HG03175 (cell line): ENCODE measurements at regions not wholly inside any gene's neighbourhood (a gene's known extent, or its start where the extent isn't known, plus 50 kb on each side); places are given as distances from the start of the nearest gene placed in this dataset.
"Not testable (repeated sequence)": the region's sequence is repeated elsewhere in the genome, so short reads cannot be mapped to it uniquely, and the experiment has no call there.

Experiments used
- ATAC-seq: cut with Tn5 transposase; IDR thresholded peaks from one replicate; pipeline ENCODE4 v1.9.1; 2021; ENCODE audit warnings: mild to moderate bottlenecking, moderate library complexity; ENCODE audit not compliant: unreplicated experiment

DNA sequence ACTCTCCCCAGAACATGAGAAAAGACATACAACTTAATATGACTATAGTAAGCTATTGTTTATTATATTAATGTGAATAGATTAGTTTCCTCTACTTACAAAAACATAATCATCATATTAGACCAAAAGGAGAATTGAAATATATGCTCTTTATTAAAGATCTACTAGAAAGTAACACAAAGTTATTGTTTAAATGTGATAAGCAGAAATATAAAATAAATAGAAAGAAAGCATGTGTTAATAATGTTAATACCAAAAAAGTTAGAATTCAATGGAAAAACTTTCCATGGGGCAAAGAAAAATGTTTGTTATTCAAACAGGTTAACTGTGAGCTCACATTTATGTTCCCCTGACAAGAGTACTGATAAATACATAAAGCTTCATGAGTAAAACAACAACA, 421.4 kb upstream of the UBE2E3 start:
- ATAC-seq, result no peak

DNA sequence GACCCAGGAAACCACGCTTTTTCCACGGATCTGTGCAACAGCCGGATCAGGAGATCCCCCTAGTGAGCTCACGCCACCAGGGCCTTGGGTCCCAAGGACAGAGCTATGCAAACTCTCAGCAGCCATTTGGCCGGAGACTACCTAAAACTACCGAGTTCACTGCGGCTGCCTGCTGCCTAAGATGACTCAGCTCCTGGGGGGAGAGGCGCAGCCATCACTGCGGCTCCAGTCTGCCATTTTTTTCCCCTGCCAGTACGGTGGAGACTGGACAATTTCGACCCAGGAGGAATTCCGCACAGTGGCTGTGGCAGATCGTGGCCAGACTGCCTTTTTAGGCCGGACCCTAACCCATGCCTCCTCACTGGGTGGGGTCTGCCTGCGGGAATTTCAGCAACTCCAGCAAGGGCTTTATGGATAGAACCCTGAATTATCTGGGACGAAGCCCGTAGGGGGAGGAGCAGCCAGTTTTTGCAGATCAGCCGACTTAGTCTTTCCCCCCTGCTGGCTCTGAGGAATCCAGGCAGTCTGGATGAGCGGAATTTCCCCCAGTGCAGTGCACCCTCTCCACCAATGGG, 424.9 kb upstream of the UBE2E3 start:
- no peak for ATAC-seq

DNA sequence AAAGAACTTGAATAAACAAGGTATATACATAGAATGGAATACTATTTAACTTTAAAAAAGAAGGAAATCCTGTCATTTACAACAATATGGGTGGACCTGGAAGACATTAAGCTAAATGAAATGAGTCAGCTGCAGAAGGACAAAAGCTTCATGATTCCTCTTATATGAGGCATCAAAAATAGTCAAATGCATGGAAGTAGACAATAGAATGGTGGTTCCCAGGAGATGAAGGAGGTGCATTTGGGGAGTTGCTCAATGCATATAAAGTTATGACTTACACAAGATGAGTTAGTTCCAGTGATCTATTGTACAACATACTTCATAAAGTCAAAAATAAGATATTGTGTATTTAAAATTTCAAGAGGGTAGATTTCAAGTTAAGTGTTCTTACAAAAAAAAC, 426.1 kb upstream of the UBE2E3 start:
- ATAC-seq, result no peak

DNA sequence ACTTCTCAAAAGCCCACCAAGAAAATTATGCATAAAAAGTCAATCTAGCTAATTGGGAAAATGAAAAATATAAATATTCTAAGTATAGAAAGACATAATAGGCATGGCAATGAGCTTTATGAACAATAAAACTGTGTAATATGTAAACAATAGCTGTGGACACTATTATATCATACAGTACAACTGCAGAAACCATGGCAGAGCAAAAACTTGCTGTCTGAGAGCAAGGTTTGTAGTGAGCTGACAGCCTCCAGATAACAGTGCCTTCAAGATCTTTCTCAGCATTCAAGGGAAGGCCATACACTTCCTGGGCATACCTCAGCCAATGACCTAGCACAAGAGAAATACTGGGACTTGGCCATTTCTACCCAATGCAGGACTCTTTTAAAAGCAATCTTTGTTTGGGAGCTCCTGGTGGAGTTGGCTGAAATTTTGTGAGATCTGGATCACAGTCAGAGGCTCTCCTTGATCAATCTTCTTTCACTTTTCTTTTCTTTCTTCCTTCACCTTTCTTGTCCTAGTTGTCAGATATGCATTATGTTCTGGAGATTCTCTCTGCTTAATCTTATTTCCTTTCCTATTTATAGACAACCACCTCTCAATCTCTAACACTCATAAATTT, 427.2 kb upstream of the UBE2E3 start:
- ATAC-seq, result no peak

DNA sequence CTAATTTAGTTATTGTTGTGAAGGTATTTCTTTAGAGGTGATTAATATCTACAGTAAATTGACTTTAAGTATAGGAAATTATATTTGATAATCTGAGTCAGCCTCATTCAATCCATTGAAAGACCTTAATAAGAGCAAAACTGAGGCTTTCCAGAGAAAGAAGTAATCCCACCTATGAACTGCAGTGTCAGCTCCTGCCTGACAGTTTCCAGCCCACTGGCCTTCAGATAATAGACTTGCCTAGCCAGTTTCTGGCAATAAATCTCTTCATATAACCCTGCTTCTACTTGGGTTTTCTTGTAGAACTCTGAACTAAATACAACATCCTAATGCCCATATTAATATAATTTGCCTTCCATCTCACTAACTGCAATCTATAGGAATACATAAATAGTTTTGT, 437.9 kb upstream of the UBE2E3 start:
- no peak for ATAC-seq

DNA sequence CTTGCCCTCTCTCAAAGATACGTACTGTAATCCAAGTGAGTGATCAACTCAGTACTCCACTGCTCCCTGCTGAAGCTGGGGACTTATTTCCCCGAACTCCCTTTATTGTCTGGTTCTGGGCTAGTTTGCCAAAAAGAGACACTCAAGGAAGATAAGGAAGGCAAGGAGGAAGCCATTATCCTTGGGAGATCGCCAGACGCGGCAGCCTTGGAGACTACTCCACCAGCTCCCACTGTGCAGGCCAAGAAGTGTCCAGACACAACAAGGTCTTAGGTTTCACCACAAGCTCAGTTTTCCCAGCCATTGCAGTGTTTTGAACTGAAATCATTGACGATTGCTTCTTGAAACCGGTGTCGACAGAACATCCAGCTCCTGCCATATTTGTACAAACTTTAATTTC, 439.6 kb upstream of the UBE2E3 start:
- no peak for ATAC-seq

DNA sequence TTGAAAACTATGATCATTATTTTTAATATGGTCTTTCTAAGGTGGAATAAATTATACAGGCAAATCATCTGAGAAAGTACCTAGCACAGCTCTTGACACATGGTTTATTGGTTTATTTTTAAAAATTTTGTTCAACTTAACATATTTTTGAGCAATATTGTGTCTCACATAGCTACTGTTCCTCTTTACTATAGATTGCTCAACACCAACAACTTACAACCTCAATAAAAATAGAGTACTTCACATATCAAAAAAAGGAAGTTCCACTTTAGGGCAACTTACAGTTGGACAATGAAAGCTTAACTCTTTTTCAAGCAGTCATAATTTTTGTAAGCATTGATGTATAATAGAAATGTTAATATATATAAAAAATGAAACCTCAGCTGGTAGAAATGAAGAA, 440.9 kb upstream of the UBE2E3 start:
- ATAC-seq, result no peak

DNA sequence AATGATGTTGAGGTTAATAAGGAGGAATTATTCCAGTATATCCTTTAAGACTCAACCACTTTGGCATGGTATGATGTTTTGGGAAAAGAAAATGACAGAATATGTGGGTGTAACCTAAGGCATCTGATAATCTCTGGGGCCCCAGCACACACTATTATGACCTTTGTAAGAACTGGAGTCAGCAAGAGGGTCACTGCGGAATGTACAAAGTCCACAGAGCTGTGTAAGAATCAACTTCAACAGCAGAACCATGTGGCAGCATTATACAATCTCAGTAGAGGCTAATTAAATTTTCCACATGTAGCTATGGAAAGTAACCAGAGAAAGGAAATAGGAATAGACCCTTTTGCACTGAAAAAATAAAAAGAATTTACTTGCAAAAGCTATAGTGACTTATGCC, 445.1 kb upstream of the UBE2E3 start:
- no peak for ATAC-seq

DNA sequence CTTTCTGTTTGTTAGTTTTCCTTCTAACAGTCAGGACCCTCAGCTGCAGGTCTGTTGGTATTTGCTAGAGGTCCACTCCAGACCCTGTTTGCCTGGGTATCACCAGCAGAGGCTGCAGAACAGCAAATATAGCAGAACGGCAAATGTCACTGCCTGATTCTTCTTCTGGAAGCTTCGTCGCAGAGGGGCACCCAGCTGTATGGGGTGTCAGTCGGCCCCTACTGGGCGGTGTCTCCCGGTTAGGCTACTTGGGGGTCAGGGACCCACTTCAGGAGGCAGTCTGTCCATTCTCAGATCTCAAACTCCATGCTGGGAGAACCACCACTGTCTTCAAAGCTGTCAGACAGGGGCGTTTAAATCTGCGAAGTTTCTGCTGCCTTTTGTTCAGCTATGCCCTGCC, 448.6 kb upstream of the UBE2E3 start:
- ATAC-seq, result not testable (repeated sequence)

DNA sequence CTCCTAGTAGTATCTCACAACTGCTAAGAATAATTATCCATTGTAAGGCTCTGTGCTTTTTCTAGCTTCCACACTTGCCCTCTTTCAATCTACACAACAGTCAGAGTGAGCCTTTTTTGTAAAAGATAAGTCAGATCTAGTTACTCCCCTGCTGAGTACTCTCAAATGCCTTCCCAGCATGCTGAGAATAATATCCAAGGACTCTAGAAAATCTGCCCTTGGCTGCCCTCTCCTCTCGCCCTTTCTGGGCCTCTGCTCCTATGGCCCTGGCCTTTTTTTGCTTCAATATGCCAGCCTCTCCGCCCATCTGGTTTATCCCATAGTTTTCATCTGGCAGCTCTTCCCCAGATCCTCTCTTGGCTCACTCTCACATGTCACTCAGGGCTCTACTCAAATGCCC, 455.9 kb upstream of the UBE2E3 start:
- no peak for ATAC-seq

DNA sequence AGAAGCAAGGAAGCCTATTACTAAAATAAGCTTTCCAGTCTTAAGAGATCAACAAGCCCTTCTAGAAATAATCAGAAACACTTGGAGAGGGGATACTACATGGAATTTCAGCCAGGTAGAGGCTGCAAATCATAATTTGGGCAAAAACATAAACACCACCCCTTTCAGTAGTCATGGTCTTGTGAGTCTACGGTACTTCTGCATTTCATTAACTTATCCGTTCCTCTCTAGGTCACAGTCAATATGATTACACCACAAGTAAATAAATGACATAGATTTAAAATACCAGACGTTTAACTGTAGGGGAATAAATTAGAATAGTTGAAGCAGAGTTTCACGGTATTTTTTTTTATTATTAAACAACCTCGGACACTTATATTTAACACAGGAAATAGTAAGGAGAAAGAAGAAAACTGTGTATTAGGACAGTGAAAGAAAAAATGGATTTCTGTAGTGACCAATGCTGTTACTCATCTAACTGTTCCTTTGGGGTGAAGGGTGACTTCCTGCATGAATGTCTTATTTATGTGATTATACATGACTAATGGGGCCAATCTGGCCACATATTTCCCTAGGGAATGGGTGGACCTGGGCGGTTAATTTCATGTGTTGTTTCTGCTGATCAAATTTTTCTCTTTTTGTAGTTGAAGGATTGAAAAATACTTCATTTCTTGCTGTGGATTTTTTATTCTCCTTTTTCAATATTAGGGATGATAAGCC, 456.6 kb upstream of the UBE2E3 start:
- ATAC-seq, result no peak

DNA sequence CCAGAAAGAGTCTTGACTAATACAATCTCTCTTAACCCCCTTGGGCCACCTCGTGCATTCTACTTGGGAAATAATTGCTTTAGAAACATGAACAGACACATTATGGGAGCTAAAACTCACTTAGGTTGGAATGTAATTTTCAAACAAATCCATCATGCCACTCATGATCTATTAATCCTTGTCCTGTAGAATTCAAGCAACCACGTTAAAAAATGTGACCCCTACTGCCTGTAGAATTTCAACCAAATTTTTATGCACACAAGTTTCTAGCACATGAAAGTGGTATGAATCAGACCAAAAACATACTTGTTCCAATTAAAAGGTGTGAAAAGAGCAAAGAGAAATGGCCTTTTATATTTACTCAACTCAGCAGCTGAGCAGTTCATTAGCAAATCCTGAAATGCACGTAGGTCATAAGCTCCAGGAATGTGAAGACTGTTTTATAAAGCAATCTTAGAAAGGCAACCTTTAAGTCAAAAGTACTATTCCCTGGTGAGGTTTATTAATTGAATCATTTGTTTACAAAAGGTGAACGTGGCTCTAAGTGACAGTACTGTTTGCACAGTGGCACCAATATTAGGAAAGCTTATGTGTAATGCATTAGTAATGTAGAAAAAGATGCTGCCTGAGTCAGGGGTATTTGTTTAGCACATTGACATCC, 459.4 kb upstream of the UBE2E3 start:
- no peak for ATAC-seq

DNA sequence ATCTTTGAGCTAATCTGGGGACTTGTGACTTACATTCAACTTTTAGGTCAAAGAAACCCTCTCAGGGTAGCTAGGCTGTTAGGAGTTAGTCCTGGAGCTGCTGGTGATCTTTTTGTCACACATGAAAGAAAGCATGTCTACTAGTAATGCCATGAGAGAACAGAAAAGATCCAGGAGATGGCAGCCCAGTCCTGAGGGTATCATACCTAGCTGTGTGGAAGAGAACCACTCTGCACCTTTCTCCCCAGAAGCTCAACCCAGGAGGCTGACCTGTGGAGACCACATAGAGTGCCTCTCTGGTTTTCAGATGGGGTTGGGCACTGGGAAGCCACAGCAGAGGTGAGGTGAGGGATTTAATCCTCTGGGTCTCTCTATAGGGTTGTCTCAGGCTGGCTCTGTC, 460.2 kb upstream of the UBE2E3 start:
- ATAC-seq, result no peak

DNA sequence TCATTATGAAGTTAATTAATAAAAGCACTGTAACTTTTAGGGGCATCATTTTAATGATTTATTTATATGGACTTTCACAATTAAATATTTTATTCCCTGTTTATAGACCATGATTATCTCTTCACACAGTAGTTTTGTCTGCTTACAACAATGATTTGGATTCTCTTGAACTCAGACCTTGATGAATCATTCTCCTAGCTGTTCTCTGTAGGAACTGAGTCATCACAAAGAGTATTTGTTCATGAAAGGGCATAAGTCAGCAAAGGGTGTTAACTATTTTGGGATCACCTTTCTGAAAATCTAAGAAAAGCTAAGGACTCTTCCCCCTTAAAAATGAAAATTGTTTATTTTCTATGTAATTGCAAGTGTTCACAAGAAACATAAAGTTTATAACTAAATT, 461.1 kb upstream of the UBE2E3 start:
- no peak for ATAC-seq

DNA sequence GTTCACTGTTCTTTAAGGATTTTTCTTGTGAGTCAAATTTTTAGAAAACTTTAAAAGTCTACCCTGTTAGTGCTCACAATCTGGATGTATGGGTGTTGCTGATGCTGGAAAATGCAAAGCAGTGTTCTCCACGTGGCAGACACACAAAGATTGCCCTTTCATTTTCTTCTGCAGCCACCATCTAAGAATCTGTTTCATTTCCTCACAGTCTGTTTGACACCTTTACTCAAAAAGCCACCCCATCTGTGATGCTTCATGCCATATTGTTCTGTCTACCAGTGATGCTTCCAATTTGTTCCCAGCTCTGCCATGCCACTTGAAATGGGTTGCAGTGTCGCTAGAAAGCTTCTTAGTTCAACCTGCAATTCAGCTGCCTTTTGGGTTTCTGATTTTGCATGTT, 464.2 kb upstream of the UBE2E3 start:
- peak; percentile 69 for ATAC-seq

DNA sequence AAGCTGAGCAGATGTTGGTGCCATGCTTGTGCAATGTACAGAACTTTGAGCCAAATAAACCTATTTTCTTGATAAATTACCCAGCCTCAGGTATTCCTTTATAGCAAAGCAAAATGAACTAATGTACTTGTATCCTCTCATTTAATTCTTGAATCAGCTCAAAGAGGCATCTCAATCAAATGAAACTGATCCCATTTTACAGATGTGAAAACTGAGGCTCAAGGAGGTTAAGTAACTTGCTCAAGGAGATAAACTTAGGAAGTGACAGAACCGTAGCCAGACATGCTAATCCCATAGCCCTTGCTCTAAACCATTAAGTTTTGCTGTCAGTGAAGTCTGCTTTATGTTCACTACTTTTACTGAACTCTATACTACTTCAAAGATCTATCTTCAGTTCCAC, 467.0 kb upstream of the UBE2E3 start:
- ATAC-seq, result no peak

DNA sequence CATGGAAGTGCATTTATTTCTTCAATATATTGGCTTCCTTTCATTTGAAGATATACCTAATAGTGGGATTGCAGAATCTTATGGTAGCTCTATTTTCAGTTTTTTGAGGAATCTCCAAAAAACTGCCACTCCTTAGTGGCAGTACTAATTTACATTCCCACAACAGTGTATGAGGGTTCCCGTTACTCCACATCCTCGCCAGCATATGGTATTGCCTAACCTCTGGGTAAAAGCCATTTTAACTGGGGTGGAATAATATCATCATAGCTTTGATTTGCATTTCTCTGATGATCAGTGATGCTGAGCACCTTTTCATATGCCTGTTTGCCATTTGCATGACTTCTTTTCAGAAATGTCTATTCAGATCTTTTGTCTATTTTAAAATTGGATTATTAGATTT, 471.9 kb upstream of the UBE2E3 start:
- no peak for ATAC-seq

DNA sequence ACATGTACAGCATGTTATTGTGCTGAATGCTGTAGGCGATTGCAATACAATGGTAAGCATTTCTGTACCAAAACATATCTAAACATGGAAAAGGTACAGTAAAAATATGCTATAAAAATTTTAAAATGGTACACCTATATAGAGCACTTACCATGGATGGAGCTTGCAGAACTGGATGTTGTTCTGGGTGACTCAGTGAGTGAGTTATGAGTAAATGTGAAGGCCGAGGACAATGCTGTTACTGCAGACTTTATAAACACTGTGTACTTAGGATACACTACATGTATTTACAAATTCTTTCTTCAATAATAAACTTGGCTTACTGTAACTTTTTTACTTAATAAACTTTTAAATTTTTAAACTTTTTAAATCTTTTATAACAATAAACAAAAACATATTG, 473.4 kb upstream of the UBE2E3 start:
- no peak for ATAC-seq

DNA sequence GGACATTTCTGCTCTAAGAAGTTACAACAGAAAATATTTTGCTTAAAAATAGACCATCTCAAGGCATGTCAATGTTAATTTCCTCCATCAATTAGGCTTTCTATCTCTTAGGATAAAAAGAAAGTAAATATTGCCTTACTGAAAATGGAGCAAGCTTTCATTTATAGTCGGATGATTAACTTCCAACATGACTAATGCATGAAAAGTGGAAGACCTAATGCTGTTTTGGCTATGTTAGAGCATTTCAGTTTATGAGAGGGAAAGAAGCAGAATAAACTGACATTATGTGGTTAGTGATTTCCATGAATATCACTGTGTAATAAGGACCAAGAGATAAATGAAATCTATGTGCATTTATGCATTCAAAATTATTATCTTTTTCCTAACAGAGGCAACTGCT, 475.2 kb upstream of the UBE2E3 start:
- ATAC-seq, result no peak

DNA sequence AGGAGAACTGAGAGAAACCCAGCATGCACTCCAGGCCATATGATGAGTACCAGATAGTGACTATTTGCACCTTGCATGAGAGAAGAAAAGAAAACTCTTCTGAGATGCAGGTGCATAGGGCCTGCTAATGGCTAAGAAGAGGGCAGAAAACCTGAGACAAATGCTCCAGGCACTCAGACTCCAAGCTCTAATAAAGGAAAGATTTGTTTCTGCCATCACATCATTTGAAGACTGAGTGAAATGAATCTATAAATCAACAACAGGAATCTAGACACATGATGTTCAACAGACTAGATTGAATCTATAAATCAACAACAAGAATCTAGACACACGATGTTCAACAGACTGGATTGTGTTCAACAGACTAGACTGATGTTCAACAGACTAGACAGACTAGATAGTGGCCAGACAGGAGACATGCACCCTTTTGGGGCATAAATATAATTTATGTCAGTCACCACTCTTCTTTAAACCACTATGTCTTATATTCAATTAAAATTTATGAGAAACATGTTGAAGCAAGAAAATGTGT, 482.7 kb upstream of the UBE2E3 start:
- ATAC-seq, result no peak

DNA sequence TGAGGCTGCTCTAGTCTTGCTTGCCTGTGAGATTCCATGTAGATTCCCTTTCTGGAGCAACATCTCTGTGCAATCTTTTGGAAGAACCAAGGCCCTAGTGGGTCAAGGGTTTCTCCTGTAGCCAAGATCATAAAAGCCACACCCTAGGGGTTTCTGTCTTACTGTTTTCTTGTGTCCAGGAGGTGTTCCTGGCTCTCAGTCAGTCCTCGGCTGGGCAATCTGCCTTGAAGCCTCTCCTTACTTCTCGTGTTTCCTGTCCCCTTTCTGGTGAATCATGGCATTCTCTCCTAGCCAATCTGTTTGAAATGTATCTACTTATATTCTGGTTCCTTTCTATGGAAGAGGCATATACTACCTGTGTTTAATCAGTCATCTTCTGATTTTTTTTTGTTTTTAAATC, 484.8 kb upstream of the UBE2E3 start:
- no peak for ATAC-seq

DNA sequence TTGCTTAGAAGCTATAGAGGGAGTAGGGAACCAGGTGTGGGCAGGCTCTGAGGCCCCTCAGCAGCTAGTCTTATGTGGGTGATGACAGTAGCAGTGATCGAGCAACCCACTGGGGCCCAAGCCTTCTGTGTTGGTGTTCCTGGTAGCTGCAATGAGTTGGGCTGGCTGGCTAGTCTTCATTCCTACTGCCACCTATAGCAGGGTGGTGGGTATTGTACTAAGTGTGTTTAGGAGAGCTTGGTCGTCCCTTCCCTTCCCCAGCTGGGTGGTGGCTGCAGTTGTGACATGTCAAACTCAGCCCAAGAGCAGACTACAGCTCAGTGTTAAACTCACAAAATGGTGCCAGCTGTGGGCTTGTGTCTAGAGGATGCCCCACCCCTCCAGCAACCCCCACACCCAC, 486.1 kb upstream of the UBE2E3 start:
- ATAC-seq, result no peak
